ENCODE measurements at regions not wholly inside any gene's neighbourhood (a gene's known extent, or its start where the extent isn't known, plus 50 kb on each side); places are given as distances from the start of the nearest gene placed in this dataset.

DNA sequence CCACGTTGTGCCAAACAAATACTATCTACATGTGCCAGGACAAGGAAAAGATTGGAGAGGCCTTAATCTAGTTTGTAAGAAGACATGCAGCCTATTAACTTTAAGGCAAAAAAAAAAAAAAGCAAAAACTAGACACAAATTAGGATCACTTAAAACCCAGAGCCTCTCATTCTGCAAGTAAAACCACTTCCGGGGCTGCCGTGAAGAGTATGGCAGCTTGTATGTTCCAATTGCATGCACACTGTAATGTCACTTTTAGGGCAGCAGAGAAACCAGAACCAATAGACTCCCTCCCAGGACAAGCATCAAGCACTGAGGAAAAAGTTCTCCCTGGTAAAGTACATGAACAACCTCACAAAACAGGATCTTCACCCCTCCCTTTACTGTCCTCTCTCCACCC lies 70.6 kb downstream of the RSL24D1 start:
- TF ChIP-seq, protein P1, sequence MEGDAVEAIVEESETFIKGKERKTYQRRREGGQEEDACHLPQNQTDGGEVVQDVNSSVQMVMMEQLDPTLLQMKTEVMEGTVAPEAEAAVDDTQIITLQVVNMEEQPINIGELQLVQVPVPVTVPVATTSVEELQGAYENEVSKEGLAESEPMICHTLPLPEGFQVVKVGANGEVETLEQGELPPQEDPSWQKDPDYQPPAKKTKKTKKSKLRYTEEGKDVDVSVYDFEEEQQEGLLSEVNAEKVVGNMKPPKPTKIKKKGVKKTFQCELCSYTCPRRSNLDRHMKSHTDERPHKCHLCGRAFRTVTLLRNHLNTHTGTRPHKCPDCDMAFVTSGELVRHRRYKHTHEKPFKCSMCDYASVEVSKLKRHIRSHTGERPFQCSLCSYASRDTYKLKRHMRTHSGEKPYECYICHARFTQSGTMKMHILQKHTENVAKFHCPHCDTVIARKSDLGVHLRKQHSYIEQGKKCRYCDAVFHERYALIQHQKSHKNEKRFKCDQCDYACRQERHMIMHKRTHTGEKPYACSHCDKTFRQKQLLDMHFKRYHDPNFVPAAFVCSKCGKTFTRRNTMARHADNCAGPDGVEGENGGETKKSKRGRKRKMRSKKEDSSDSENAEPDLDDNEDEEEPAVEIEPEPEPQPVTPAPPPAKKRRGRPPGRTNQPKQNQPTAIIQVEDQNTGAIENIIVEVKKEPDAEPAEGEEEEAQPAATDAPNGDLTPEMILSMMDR (IDR thresholded peaks at IDR 0.05; ENCODE audit: low read depth, low read length) = no peak
- DNase-seq (ENCODE audit: extremely low read depth, low read depth) = no peak

DNA sequence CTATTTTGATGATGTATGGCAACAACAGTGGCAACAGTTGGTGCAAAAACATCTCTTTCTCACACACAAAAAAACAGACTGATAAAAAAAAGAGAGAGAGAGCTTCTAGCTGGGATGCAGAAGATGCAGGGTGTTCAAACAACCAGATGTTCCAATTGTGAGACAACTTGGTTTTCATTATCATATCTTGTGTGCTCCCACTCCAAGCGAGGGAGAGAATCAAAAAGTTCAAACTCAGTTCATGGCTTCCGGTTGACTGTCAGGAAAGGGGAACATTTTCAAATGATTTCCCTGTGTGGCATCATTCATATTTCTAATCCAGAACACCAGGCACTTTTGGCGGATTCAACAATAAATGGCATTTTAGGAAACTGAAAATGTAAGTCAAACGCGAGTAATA lies 72.1 kb downstream of the RSL24D1 start:
- TF ChIP-seq, protein P1 (IDR thresholded peaks at IDR 0.05; ENCODE audit: low read depth, low read length) = no peak
- no peak for DNase-seq (ENCODE audit: extremely low read depth, low read depth)

DNA sequence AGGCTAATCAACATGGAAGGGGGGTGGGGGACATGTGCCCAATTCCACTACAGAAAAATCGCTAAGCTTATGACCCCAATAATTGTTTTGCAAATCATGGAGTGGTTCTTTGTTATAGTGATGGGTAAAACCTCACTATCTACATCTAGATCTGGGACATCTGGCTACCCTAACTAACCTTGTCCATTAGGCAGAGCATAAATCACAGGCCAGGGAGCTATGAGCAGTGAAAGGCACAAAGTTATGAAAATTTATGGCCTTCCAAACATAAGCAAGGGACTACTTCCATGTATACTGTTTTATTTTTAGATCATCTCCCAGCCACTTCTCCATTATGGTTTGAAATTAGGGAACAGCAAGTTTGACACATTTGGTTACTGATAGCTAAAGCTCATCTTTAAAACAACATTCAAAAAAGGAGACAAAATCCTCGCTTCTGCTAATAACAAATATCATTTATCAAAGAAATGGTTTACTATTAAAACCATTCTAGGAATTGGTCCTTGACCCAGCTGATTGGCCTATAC lies 78.3 kb downstream of the RSL24D1 start:
- TF ChIP-seq, protein P1 (IDR thresholded peaks at IDR 0.05; ENCODE audit: low read depth, low read length) = no peak
- DNase-seq (ENCODE audit: extremely low read depth, low read depth) = no peak

DNA sequence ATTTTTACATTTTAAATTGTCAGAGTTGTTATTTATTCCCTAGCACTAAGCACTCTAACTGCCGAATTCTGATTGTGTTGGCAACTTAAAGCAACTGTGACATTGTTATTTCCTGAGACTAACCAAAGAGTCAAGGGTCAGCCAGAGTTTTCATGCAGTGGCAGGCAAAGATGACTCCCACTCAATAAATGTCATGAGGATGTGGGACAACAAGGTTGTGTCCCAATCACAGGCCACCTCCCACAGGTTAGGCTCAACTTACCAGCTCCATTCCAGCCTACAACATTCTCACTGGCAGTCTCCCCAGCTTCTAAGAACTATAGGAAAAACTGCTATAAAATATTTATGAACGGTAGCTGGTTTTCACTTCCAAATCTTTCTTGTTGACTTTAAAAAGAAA lies 80.1 kb downstream of the RSL24D1 start:
- TF ChIP-seq, protein P1 (IDR thresholded peaks at IDR 0.05; ENCODE audit: low read depth, low read length) = no peak
- DNase-seq (ENCODE audit: extremely low read depth, low read depth) = no peak

DNA sequence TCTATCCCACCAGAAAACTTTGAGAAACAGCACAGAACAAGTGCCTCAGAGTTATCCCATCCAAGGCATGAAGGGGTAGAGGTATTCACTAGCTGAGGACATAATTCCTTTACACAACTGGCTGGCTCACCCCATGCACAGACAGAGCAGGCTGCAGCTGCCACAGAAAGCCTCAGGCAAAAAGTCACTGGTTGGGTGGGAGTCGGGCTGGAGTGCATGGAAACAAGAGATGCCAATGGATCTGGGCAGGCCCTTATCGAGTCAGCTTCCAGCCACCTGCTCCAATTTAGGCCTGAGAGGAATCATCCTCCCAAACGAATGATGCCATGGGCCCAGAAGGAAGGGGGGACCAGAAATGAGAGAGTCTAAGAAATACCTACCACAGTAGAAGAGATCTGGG lies 83.0 kb downstream of the RSL24D1 start:
- no peak for DNase-seq (ENCODE audit: extremely low read depth, low read depth)

DNA sequence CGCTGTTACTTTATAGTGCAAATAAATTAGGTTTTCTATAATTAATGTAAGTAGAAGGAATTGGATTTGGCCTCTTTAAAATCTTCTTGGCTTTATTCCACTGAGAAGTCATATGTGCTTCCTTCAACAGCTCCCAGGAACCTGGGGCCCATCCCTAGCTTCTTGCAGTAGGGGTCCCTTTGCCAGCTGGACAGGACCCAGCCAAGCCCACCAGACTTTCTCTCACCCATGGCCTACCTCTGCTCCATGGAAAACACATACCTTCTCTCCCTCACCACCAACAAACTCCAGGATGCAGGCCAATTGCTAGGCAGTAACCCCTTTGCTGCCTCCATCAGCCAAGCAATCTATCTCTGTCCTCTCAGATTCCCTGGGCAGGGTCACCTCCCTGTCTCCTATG lies 84.0 kb downstream of the RSL24D1 start:
- no peak for DNase-seq (ENCODE audit: extremely low read depth, low read depth)
- TF ChIP-seq, protein P1 (IDR thresholded peaks at IDR 0.05; ENCODE audit: low read depth, low read length) = no peak

More for the DNA sequence above, 83.0 kb downstream of the RSL24D1 start:
- TF ChIP-seq, protein P1 (IDR thresholded peaks at IDR 0.05; ENCODE audit: low read depth, low read length) = no peak

DNA sequence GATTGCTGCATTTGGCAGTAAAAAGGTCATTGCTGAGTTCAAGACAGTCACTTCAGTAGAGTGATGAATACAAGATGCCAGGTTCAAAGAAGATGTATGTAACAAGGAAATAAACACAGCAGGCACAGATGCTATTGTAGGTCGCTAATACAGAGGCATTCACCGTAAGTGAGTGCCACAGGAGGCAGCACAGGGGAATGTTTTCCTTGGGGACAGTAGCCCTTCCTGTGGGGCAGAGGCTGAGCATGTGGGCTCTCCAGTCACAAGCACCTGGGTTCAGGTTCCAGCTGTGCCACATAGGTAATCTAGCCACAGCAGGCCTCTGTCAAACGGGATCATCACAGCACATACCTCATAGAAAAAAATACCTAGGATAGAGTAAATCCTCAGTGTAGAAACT lies 86.3 kb downstream of the RSL24D1 start:
- no peak for DNase-seq (ENCODE audit: extremely low read depth, low read depth)
- TF ChIP-seq, protein P1 (IDR thresholded peaks at IDR 0.05; ENCODE audit: low read depth, low read length) = no peak
